ENCODE measurements at regions not wholly inside any gene's neighbourhood (a gene's known extent, or its start where the extent isn't known, plus 50 kb on each side); places are given as distances from the start of the nearest gene placed in this dataset.

DNA sequence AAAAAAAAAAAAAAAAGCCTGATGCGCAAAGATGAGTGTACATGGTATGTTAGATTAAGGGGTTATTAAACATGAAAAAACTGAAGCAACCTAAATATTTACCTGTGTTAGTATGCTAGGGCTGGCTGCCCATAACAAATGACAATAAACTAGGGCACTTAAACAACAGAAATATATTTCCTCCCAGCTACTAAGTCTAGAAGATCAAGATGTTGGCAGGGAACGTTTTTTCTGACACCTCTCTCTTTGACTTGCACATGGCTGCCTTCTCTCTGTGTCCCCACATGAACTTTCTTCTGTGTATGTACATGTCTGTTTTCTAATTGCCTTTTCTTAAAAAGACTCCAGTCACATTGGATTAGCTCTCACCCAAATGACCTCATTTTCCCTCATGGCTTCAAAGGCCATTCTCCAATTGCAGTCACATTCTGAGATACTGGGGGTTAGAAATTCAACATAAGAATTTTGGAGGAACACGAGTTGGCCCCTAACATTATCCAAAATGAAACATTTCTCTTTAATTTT, 694.5 kb downstream of the CDH9 start:
- Histone ChIP-seq H2BK5ac (ENCODE audit: insufficient read length, low read length) (no peak overlapping the region), H2BK120ac (ENCODE audit: low read depth, low read length, poor library complexity, severe bottlenecking) (no peak overlapping the region), H3K79me1 (ENCODE audit: insufficient read depth, low read depth, low read length, poor library complexity, severe bottlenecking) (no peaks in the 10 kb centered on the region), H3K18ac (ENCODE audit: insufficient read length, low read depth, low read length) (no peak overlapping the region), H3K14ac (ENCODE audit: insufficient read depth, low read length) (no peak overlapping the region), H3K4me2 (ENCODE audit: insufficient read depth, insufficient read length, low read length) (no peak overlapping the region), H2AFZ (ENCODE audit: low read length) (no peak overlapping the region), H4K5ac (ENCODE audit: insufficient read length, low read depth, low read length) (no peak overlapping the region), H4K91ac (ENCODE audit: insufficient read length, low read depth, low read length) (no peak overlapping the region), H2AK5ac (ENCODE audit: insufficient read length, low read length) (no peak overlapping the region), H3K56ac (ENCODE audit: insufficient read length, low read depth, low read length) (no peak overlapping the region), H3K9me3 (ENCODE audit: control insufficient read depth, low read depth, low read length) (no peaks in the 10 kb centered on the region), H3K9ac (ENCODE audit: extremely low read depth, insufficient read length, low read length) (no peak overlapping the region), H3K79me2 (ENCODE audit: insufficient read depth, low read length) (no peaks in the 10 kb centered on the region), H3T11ph (ENCODE audit: low read length) (no peak overlapping the region), H3K23ac (ENCODE audit: insufficient read length, low read depth, low read length) (no peak overlapping the region), H3K4ac (ENCODE audit: low read depth, low read length) (no peak overlapping the region), H3K27me3 (ENCODE audit: insufficient read depth, low read length) (no peaks in the 10 kb centered on the region), H3K23me2 (ENCODE audit: insufficient read length, low read depth, low read length, poor library complexity, severe bottlenecking) (no peaks in the 10 kb centered on the region), H2BK12ac (ENCODE audit: insufficient read length, low read depth, low read length) (no peak overlapping the region), H4K20me1 (ENCODE audit: control insufficient read depth, insufficient read depth, insufficient read length) (no peaks in the 10 kb centered on the region), H2BK20ac (ENCODE audit: low read depth, low read length, poor library complexity, severe bottlenecking) (no peak overlapping the region), H2BK15ac (ENCODE audit: low read depth, low read length) (no peak overlapping the region), H3K27ac (ENCODE audit: insufficient read length, low read depth, low read length) (no peak overlapping the region), H3K4me1 (ENCODE audit: insufficient read depth, low read length) (no peaks in the 10 kb centered on the region), H4K8ac (replicated peaks; ENCODE audit: insufficient read length, low read depth, low read length) (no peak overlapping the region)
- no CpG with 5 or more reads among the region's 3 CpGs for WGBS (ENCODE audit: extremely low coverage, insufficient read length, low lambda C conversion rate)
- DNase-seq, result no peak
- TF ChIP-seq, protein P1, sequence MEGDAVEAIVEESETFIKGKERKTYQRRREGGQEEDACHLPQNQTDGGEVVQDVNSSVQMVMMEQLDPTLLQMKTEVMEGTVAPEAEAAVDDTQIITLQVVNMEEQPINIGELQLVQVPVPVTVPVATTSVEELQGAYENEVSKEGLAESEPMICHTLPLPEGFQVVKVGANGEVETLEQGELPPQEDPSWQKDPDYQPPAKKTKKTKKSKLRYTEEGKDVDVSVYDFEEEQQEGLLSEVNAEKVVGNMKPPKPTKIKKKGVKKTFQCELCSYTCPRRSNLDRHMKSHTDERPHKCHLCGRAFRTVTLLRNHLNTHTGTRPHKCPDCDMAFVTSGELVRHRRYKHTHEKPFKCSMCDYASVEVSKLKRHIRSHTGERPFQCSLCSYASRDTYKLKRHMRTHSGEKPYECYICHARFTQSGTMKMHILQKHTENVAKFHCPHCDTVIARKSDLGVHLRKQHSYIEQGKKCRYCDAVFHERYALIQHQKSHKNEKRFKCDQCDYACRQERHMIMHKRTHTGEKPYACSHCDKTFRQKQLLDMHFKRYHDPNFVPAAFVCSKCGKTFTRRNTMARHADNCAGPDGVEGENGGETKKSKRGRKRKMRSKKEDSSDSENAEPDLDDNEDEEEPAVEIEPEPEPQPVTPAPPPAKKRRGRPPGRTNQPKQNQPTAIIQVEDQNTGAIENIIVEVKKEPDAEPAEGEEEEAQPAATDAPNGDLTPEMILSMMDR (conservative IDR thresholded peaks at IDR 0.05), result no peak
- no peaks in the 10 kb centered on the region for H3K27me3 Mint-ChIP-seq (ENCODE audit: low read depth)
- H3K27ac Mint-ChIP-seq, result no peak overlapping the region
- no peaks in the 10 kb centered on the region for H3K4me1 Mint-ChIP-seq
- H3K36me3 Mint-ChIP-seq (ENCODE audit: insufficient read depth in 1 of 3, low read depth in 3 of 3), result peaks cover 0 to 11% (median 4%) of the 10 kb centered on the region in 3 experiments; a peak in 4 of 7 replicates
- no peak overlapping the region for H3K4me3 Mint-ChIP-seq
- H3K9me3 Mint-ChIP-seq, result peaks cover 4 to 12% of the 10 kb centered on the region in 2 experiments; a peak in 4 of 5 replicates
